GM12878 (cell line): ENCODE measurements at regions not wholly inside any gene's neighbourhood (a gene's known extent, or its start where the extent isn't known, plus 50 kb on each side); places are given as distances from the start of the nearest gene placed in this dataset.

ENCODE experiments used
- ATAC-seq: fragments of 200-7000 bp; cut with Tn5 transposase; 3 replicates; pipeline ENCODE4 v1.9.1; 2020; ENCODE audit warnings: mild to moderate bottlenecking, moderate library complexity
- BruUV-seq: library from RNA; stranded (reverse); fragments of 400-500 nt; replicated peaks from 2 replicates; lab custom pipeline; 2021; lab: Mats Ljungman, UMichigan
- CTCF ChIA-PET: fragments of 300-600 bp; sonication (Branson Sonifier 250); formaldehyde crosslinking; extraction: SDS; loops from one replicate; lab custom pipeline; 2021; ENCODE audit warnings: inconsistent platforms; lab: Yijun Ruan, JAX
- POLR2A ChIA-PET: fragments of 350-600 bp; formaldehyde crosslinking; extraction: SDS; loops from one replicate; lab custom pipeline; 2021; ENCODE audit warnings: inconsistent platforms; lab: Charles Lee
- RAD21 ChIA-PET: fragments of 300-600 bp; sonication (Branson Sonifier 250); formaldehyde crosslinking; loops from one replicate; lab custom pipeline; 2023; ENCODE audit warnings: antibody characterized with exemption; ENCODE audit not compliant: unreplicated experiment; lab: Charles Lee
- SMC1A ChIA-PET: fragments of 300-600 bp; sonication (Branson Sonifier 250); formaldehyde crosslinking; loops from one replicate; lab custom pipeline; 2023; ENCODE audit not compliant: unreplicated experiment, uncharacterized antibody; lab: Charles Lee
- DNase-seq: peaks from one replicate; pipeline ENCODE4 v3.0.0-alpha.2; 2011; ENCODE audit warnings: low read depth, low spot score
- FAIRE-seq: peaks from 3 replicates; lab custom pipeline; 2011; peaks lifted over from hg19 to GRCh38; lab: Jason Lieb, UNC
- H2AFZ ChIP-seq: 2 replicates; pipeline ENCODE4 v1.6.0; 2011; ENCODE audit warnings: low read depth, low read length, control low read depth; ENCODE audit not compliant: control insufficient read depth
- H3K27ac ChIP-seq: 2 replicates; pipeline ENCODE4 v1.5.1; 2011; ENCODE audit warnings: control low read depth; ENCODE audit not compliant: control insufficient read depth, insufficient read depth
- H3K27me3 ChIP-seq, 2 experiments: replicated peaks in 1 of 2; 2 replicates each; pipeline versions ENCODE4 v1.6.0 to v1.6.1; 2011; ENCODE audit warnings: low read length in 1 of 2; ENCODE audit not compliant: control insufficient read depth in 2 of 2, insufficient read depth in 2 of 2
- H3K36me3 ChIP-seq, 2 experiments: 2 replicates each; pipeline ENCODE4 v1.5.1; 2011; ENCODE audit warnings: low read length in 1 of 2; ENCODE audit not compliant: control insufficient read depth in 2 of 2, insufficient read depth in 2 of 2
- H3K4me1 ChIP-seq: 2 replicates; pipeline ENCODE4 v1.6.1; 2011; ENCODE audit warnings: mild to moderate bottlenecking, low read length, moderate library complexity, mixed read lengths; ENCODE audit not compliant: control insufficient read depth, insufficient read depth
- H3K4me2 ChIP-seq: 2 replicates; pipeline ENCODE4 v1.6.0; 2011; ENCODE audit warnings: control low read depth; ENCODE audit not compliant: control insufficient read depth, insufficient read depth
- H3K4me3 ChIP-seq: fragments of 200-600 bp; sonication (generic); 2 replicates; pipeline ENCODE4 v1.5.1; 2016
- H3K79me2 ChIP-seq: 2 replicates; pipeline ENCODE4 v1.6.0; 2011; ENCODE audit warnings: low read length; ENCODE audit not compliant: control insufficient read depth, insufficient read depth
- H3K9ac ChIP-seq: 2 replicates; pipeline ENCODE4 v1.8.0; 2011; ENCODE audit warnings: low read length, control low read depth, mixed read lengths; ENCODE audit not compliant: control insufficient read depth, insufficient read depth
- H3K9me3 ChIP-seq: replicated peaks from 3 replicates; pipeline ENCODE4 v1.5.1; 2011; ENCODE audit warnings: mild to moderate bottlenecking, low read length; ENCODE audit not compliant: control insufficient read depth, insufficient read depth
- H4K20me1 ChIP-seq: 2 replicates; pipeline ENCODE4 v1.6.0; 2011; ENCODE audit not compliant: control insufficient read depth, insufficient read depth
- ASH2L ChIP-seq: fragments of 300-600, 200-600 bp; sonication (generic); IDR thresholded peaks from 2 replicates; pipeline ENCODE4 v1.6.1; 2017; ENCODE audit warnings: low read depth, mild to moderate bottlenecking, borderline replicate concordance
- HDAC2 ChIP-seq: fragments of 200-600 bp; sonication (generic); IDR thresholded peaks from 2 replicates; pipeline ENCODE4 v1.6.1; 2017
- HSF1 ChIP-seq: fragments of 150-350 bp; IDR thresholded peaks from 2 replicates; pipeline ENCODE4 v1.6.1; 2014; ENCODE audit warnings: mild to moderate bottlenecking, low read depth, low read length
- NR2F1 ChIP-seq: fragments of 450-650 bp; conservative IDR thresholded peaks from 2 replicates; pipeline ENCODE4 v1.6.1; 2017; ENCODE audit warnings: mild to moderate bottlenecking
- YBX1 ChIP-seq: fragments of 450-650 bp; IDR thresholded peaks from 2 replicates; pipeline ENCODE4 v1.6.1; 2016; ENCODE audit warnings: antibody characterized with exemption
- WGBS: methylation state at CpG from one replicate; pipeline ENCODE4 v1.1.6; 2016; ENCODE audit warnings: low lambda C conversion rate; ENCODE audit not compliant: insufficient replicate concordance, insufficient coverage; ENCODE audit errors: missing lambda C conversion rate; 5-methylcytosine and 5-hydroxymethylcytosine counted together
- in situ Hi-C: fragments of 300-500 bp; cut with MboI; formaldehyde crosslinking; loops from 9 replicates; pipeline ENCODE4 v1.14.3; 2018; ENCODE audit warnings: mixed read lengths
- intact Hi-C: fragments of 100-400 bp; cut with micrococcal nuclease; formaldehyde crosslinking; loops from one replicate; pipeline ENCODE4 v1.14.2; 2022; ENCODE audit not compliant: unreplicated experiment
- TF ChIP-seq, protein P1 (sequence below): IDR thresholded peaks from 2 replicates; pipeline ENCODE4 v1.6.1; 2011; ENCODE audit warnings: mild to moderate bottlenecking, low read depth, low read length, moderate library complexity; ENCODE audit not compliant: insufficient replicate concordance

- TF ChIP-seq HSF1 = no peak
Observed at GRCh38 chr3:194080436-194080835, 55.5 kb upstream of the HES1 start (continued).

- 73% methylated on average over 8 of the region's 8 CpGs for WGBS
- POLR2A ChIA-PET = no interaction called here
Observed at GRCh38 chr3:194080913-194081800, 54.8 kb upstream of the HES1 start.

More at GRCh38 chr3:194080913-194081800, 54.8 kb upstream of the HES1 start:
- SMC1A ChIA-PET = no interaction called here
- Histone ChIP-seq H3K9ac (no peak overlapping the region), H3K79me2 (no peaks in the 10 kb centered on the region), H2AFZ (no peak overlapping the region), H3K9me3 (no peaks in the 10 kb centered on the region), H3K27ac (no peak overlapping the region), H4K20me1 (no peaks in the 10 kb centered on the region; the same call in 1 of the 2 replicates), H3K4me1 (no peaks in the 10 kb centered on the region), H3K4me3 (no peak overlapping the region), H3K4me2 (no peak overlapping the region), H3K27me3 (peaks cover 0 to 5% of the 10 kb centered on the region in 2 experiments; a peak in 3 of 4 replicates), H3K36me3 (no peaks in the 10 kb centered on the region)
- FAIRE-seq (no peak), DNase-seq (no peak), ATAC-seq (no peak)
- RAD21 ChIA-PET = no interaction called here
- TF ChIP-seq YBX1 (no peak), HDAC2 (no peak), NR2F1 (no peak), ASH2L (no peak)
- TF ChIP-seq, protein P1, sequence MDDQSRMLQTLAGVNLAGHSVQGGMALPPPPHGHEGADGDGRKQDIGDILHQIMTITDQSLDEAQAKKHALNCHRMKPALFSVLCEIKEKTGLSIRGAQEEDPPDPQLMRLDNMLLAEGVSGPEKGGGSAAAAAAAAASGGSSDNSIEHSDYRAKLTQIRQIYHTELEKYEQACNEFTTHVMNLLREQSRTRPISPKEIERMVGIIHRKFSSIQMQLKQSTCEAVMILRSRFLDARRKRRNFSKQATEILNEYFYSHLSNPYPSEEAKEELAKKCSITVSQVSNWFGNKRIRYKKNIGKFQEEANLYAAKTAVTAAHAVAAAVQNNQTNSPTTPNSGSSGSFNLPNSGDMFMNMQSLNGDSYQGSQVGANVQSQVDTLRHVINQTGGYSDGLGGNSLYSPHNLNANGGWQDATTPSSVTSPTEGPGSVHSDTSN = no peak
- no TSS peak for BruUV-seq
- intact Hi-C loops = no loop called here
- CTCF ChIA-PET = interaction anchor here (1.5 kb wide), 1 partner anchor 234 kb away, joined by 4 read pairs; no protein-coding TSS in a partner anchor
- in situ Hi-C loops = no loop called here
